Keratinocyte (primary cell): ENCODE measurements at regions not wholly inside any gene's neighbourhood (a gene's known extent, or its start where the extent isn't known, plus 50 kb on each side); places are given as distances from the start of the nearest gene placed in this dataset.

Source experiments
- DNase-seq: peaks from one replicate; pipeline ENCODE4 v3.0.0-alpha.2; 2011; ENCODE audit warnings: low read depth, missing footprints, low spot score
- FAIRE-seq: peaks from 2 replicates; lab custom pipeline; 2011; peaks lifted over from hg19 to GRCh38; lab: Jason Lieb, UNC
- H2AFZ ChIP-seq: 2 replicates; pipeline ENCODE4 v1.6.0; 2012; ENCODE audit warnings: low read length, control low read depth, inconsistent platforms; ENCODE audit not compliant: control insufficient read depth
- H3K27ac ChIP-seq: 2 replicates; pipeline ENCODE4 v1.5.1; 2011; ENCODE audit warnings: low read length; ENCODE audit not compliant: control insufficient read depth, insufficient read depth
- H3K27me3 ChIP-seq: 3 replicates; pipeline ENCODE4 v1.6.0; 2011; ENCODE audit warnings: low read length; ENCODE audit not compliant: control insufficient read depth, insufficient read depth; ENCODE audit errors: extremely low read depth
- H3K36me3 ChIP-seq, 2 experiments: 2 replicates in 1 of 2; 3 replicates in 1 of 2; pipeline ENCODE4 v1.5.1; 2011; ENCODE audit warnings: low read length in 2 of 2, mild to moderate bottlenecking in 1 of 2; ENCODE audit not compliant: control insufficient read depth in 2 of 2, insufficient read depth in 2 of 2; ENCODE audit errors: extremely low read depth in 1 of 2
- H3K4me1 ChIP-seq: 3 replicates; pipeline ENCODE4 v1.5.1; 2011; ENCODE audit warnings: low read length; ENCODE audit not compliant: control insufficient read depth, insufficient read depth; ENCODE audit errors: extremely low read depth
- H3K4me2 ChIP-seq: 3 replicates; pipeline ENCODE4 v1.6.0; 2011; ENCODE audit warnings: low read depth, low read length; ENCODE audit not compliant: control insufficient read depth, insufficient read depth; ENCODE audit errors: extremely low read depth
- H3K4me3 ChIP-seq, 3 experiments: fragments of 200-600 bp in 1 of 3; sonication (generic) in 1 of 3; 2 replicates in 2 of 3; 3 replicates in 1 of 3; pipeline ENCODE4 v1.5.1; 2011 to 2016; ENCODE audit warnings: low read length in 3 of 3, mild to moderate bottlenecking in 3 of 3, control low read depth in 2 of 3, inconsistent platforms in 1 of 3, low read depth in 1 of 3, mixed read lengths in 1 of 3, mixed run types in 1 of 3, moderate library complexity in 1 of 3; ENCODE audit not compliant: control insufficient read depth in 2 of 3, insufficient read depth in 2 of 3; ENCODE audit errors: extremely low read depth in 1 of 3
- H3K79me2 ChIP-seq: 2 replicates; pipeline ENCODE4 v1.6.0; 2012; ENCODE audit warnings: low read length; ENCODE audit not compliant: control insufficient read depth, insufficient read depth
- H3K9ac ChIP-seq: 3 replicates; pipeline ENCODE4 v1.6.0; 2011; ENCODE audit warnings: low read length; ENCODE audit not compliant: control insufficient read depth, insufficient read depth; ENCODE audit errors: extremely low read depth
- H3K9me1 ChIP-seq: 3 replicates; pipeline ENCODE4 v1.6.0; 2011; ENCODE audit warnings: low read length; ENCODE audit not compliant: control insufficient read depth, insufficient read depth; ENCODE audit errors: extremely low read depth
- H3K9me3 ChIP-seq: 2 replicates; pipeline ENCODE4 v1.5.1; 2012; ENCODE audit warnings: low read depth, low read length; ENCODE audit not compliant: control insufficient read depth
- H4K20me1 ChIP-seq: 3 replicates; pipeline ENCODE4 v1.6.0; 2011; ENCODE audit warnings: low read length; ENCODE audit not compliant: control insufficient read depth, insufficient read depth; ENCODE audit errors: extremely low read depth
- CTCF ChIP-seq, 3 experiments: IDR thresholded peaks in 1 of 3; conservative IDR thresholded peaks in 1 of 3; optimal IDR thresholded peaks in 1 of 3; 2 replicates in 2 of 3; 3 replicates in 1 of 3; pipeline versions ENCODE3 to v1.5.1; 2011; ENCODE audit warnings: low read length in 3 of 3, mild to moderate bottlenecking in 3 of 3, moderate library complexity in 2 of 3, control low read depth in 1 of 3, inconsistent platforms in 1 of 3; ENCODE audit not compliant: insufficient read depth in 2 of 3; ENCODE audit errors: extremely low read depth in 1 of 3
- EZH2 ChIP-seq: IDR thresholded peaks from one replicate; pipeline ENCODE4 v1.6.1; 2012; ENCODE audit warnings: inconsistent platforms, mild to moderate bottlenecking, low read length, moderate library complexity
- dilution Hi-C: fragments of 300-500 bp; cut with MboI; formaldehyde crosslinking; loops from one replicate; pipeline ENCODE4 v1.7.0; 2020; ENCODE audit warnings: low sequenced_read_pairs; ENCODE audit not compliant: extremely low pct_ligation_motif_present

GRCh38 chr5:62068554-62068953 lies 237.5 kb upstream of the KIF2A start:
- Histone ChIP-seq H3K4me3 (no peak overlapping the region), H3K36me3 (no peaks in the 10 kb centered on the region), H2AFZ (no peak overlapping the region), H4K20me1 (no peaks in the 10 kb centered on the region), H3K9ac (no peak overlapping the region), H3K9me3 (no peaks in the 10 kb centered on the region), H3K27me3 (no peaks in the 10 kb centered on the region), H3K9me1 (no peaks in the 10 kb centered on the region), H3K27ac (no peak overlapping the region), H3K79me2 (no peaks in the 10 kb centered on the region), H3K4me2 (no peak overlapping the region), H3K4me1 (no peaks in the 10 kb centered on the region)
- no peak for FAIRE-seq
- no peak for DNase-seq
- dilution Hi-C loops = no loop called here
- TF ChIP-seq CTCF (optimal IDR thresholded peaks at IDR 0.05 in 1 of 3, IDR thresholded peaks at IDR 0.05 in 1 of 3, conservative IDR thresholded peaks at IDR 0.05 in 1 of 3; ENCODE audit: extremely low read depth in 1 of 3, insufficient read depth in 2 of 3, low read length in 3 of 3) = no peak
- no peak for TF ChIP-seq EZH2

- no peak for FAIRE-seq
- Histone ChIP-seq H3K36me3 (no peaks in the 10 kb centered on the region), H3K9me1 (no peaks in the 10 kb centered on the region), H3K27ac (no peak overlapping the region), H3K79me2 (no peaks in the 10 kb centered on the region), H3K4me3 (no peak overlapping the region), H3K9ac (no peak overlapping the region), H3K4me1 (peaks cover 21% of the 10 kb centered on the region), H3K9me3 (no peaks in the 10 kb centered on the region), H4K20me1 (no peaks in the 10 kb centered on the region), H3K27me3 (no peaks in the 10 kb centered on the region), H3K4me2 (no peak overlapping the region), H2AFZ (no peak overlapping the region)
- no peak for TF ChIP-seq CTCF (optimal IDR thresholded peaks at IDR 0.05 in 1 of 3, IDR thresholded peaks at IDR 0.05 in 1 of 3, conservative IDR thresholded peaks at IDR 0.05 in 1 of 3; ENCODE audit: extremely low read depth in 1 of 3, insufficient read depth in 2 of 3, low read length in 3 of 3)
- TF ChIP-seq EZH2 = no peak
- dilution Hi-C loops = no loop called here
- no peak for DNase-seq
These were observed 228.6 kb upstream of the KIF2A start for GRCh38 chr5:62077387-62077786.
